GM19328 (cell line): ENCODE measurements at regions not wholly inside any gene's neighbourhood (a gene's known extent, or its start where the extent isn't known, plus 50 kb on each side); places are given as distances from the start of the nearest gene placed in this dataset.
"Not testable (repeated sequence)": the region's sequence is repeated elsewhere in the genome, so short reads cannot be mapped to it uniquely, and the experiment has no call there.

Experiments used
- ATAC-seq: cut with Tn5 transposase; IDR thresholded peaks from one replicate; pipeline ENCODE4 v1.9.1; 2021; ENCODE audit warnings: mild to moderate bottlenecking, moderate library complexity; ENCODE audit not compliant: unreplicated experiment

DNA sequence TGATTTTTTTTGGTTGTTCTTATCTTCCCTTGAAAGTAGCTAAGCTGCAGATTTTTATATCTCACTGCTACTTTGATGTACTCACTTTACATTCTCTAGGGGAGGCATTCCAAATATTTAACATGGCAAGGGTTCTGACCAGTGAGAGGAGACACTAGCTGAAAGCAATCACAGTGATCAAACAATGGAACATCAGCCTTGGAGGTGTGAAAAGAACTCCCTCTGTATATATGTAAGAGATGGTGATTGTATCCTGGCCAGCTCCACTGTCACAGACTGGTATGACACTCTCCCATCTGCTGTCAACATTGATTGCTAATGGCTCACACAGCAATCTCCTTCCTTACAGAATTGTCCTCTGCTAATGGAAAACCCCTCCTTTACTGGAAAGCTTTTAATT is 291.7 kb upstream of the CDH19 start:
- ATAC-seq: no peak

DNA sequence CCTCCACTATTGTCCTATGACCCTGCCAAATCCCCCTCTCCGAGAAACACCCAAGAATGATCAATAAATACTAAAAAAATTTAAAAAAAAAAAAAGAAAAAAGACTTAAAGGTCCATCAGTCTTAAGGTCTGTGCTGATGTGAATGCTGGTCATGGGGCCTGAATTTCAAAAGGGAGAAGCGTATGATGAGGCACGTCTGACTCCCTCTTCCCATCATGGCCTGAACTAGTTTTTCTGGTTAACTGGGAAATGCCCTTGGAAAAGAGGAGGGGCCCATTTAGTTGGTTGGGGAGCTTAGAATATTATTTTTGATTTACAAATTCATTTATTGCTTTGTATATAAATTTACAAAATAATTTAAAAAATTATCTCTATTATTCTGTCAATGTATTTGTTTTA is 291.0 kb upstream of the CDH19 start:
- ATAC-seq: no peak

DNA sequence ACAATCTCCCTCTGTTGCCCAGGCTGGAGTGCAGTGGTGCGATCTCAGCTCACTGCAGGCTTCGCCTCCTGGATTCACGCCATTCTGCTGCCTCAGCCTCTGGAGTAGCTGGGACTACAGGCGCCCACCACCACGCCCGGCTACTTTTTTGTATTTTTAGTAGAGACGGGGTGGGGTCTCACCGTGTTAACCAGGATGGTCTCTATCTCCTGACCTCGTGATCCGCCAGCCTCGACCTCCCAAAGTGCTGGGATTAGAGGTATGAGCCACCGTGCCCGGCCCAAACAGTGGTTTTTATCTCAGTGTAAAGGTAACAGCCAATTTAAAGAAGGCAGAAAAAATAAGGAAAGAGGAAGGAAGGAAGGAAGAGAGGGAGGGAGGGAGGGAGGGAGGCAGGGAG is 288.5 kb upstream of the CDH19 start:
- not testable (repeated sequence) for ATAC-seq

DNA sequence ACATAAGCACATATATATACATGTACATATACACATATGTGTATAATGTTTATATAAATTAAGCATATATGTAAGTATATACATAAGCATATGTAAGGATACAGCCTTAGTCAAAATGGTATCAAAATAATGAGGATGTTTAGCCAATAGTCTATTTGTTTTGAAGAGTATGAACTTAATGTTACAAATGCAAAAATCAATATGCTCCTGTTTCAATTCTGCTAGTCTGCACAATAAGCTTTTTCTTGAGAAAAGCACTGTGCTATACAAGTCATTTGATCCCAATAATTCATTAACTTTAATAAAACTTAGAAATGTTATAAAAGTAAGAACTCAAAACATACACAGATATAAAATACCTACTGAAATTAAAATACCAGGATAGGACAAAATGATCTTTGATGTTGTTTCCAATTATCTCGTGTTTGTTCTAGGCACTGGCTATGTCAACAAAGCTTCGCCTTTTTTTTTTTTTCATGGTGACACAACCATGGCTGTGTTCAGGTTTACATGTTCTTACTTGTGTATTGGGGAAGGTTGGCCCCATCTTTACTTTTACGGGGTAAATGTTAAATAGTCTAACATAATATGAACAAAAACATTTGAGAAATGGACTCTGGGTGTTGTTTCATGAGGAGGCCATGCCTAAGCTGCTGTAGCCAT is 271.1 kb upstream of the CDH19 start:
- ATAC-seq: no peak

DNA sequence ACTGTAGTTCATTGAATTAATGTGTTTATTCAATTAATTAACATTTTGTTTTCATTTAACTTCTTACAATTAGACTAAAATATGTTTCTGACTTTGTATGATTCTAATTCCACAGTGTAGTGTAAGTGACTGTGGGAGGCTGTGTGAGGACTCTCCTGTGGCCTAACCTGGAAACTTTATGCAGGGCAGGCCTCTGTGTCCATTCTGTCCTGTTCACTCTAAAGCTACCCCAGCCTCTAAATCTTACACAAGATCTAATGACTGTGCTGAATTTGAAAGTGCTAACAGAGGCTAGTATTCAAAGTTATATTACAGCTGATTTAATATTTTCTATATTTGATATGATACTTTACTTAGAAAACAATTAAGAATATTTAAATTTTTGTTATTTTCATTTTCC is 270.5 kb upstream of the CDH19 start:
- ATAC-seq: no peak

DNA sequence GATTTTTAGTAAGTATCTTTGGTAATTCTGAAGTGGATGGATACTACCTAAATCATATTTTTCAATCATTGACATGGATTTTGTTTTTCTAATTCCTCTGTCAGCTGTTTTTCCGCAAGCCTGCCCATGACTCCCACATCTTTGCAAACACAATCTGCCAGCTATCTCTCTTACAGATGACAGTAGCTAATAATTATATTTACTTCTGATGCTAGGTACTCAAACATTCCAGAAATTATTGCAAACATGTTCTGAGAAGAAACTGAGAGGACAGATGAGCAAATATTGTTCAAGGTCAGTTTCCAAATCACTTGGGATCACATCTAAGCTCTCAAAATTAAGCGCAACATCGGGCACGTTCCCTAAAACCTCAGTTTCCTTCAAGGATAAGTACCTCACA is 270.0 kb upstream of the CDH19 start:
- no peak for ATAC-seq

DNA sequence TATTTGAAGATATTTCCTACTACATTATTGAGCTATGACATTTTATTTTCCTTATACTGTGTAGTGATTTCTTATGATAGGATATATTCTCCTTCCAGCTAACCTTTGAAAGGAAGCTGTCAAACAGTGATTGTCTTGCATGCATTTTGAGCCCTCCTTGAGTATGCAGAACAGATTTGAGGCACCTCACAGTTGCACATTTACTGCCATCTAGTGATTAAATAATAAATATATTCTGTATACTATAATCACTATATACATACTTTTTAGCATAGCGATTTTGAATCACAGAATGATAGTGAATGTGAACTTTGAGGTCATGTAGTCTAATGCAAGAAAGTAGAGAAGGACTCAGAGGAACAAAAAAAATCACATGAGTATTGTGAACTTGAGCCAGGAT is 268.4 kb upstream of the CDH19 start:
- no peak for ATAC-seq

DNA sequence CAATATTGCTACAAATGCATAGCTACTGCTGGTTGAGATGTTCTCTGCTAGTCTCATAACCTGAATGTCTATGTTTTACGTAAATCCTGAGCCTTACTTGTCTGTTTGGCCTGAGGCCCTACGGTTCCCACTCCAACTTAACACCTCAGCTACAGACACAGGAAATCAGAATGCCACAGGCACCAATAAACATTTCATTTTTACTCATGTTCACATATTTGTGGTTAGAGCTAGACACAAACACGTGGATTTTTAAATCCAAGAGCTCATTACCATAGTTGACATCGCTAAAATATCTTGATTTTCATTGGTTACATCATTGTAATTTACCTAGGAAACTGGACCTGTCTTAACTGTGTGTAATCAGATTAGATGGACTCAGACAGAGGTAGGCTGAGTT is 263.8 kb upstream of the CDH19 start:
- ATAC-seq: no peak

DNA sequence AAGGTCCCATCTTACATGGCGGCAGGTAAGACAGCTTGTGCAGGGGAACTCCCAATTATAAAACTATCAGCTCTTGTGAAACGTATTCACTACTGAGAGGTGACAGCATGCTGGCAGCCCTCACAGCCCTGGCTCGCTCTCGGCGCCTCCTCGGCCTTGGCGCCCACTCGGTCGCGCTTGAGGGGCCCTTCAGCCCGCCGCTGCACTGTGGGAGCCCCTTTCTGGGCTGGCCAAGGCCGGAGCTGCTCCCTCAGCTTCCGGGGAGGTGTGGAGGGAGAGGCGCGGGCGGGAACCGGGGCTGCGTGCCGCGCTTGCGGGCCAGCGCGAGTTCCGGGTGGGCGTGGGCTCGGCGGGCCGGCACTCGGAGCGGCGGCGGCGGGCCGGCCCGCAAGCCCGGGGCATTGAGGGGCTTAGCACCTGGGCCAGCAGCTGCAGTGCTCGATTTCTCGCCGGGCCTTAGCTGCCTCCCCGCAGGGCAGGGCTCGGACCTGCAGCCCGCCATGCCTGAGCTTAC is 262.6 kb upstream of the CDH19 start:
- not testable (repeated sequence) for ATAC-seq

DNA sequence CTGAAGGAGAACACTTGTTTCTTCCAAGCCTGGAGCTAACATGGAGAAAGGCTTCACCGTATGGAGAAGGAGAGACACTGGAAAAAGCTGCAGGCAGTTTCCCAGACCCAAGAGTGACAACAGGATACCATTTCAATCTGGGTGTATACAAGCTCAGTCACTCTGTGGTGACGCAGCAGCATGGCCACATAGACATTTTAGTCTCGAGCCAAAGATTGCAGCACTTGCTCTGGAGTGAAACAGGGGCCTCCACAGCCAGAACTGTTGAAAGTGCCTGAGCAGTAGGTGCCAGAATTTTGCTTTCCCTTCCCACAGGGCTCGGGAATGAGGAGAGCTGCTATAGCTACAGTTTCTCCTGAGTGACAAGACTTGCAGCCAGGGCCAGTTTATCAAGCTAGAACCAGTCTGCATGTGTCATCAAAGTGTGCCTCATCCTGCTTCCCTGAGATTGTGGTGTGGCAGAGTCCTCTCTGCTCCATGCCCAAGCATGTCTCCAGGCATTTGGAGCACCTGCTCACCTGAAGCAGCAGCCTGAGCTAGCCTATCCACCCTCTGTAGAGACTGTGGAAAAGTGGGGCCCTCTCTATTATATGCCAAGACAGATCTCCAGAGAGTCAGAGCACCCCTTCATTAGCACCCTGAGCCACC is 234.6 kb upstream of the CDH19 start:
- ATAC-seq: no peak

DNA sequence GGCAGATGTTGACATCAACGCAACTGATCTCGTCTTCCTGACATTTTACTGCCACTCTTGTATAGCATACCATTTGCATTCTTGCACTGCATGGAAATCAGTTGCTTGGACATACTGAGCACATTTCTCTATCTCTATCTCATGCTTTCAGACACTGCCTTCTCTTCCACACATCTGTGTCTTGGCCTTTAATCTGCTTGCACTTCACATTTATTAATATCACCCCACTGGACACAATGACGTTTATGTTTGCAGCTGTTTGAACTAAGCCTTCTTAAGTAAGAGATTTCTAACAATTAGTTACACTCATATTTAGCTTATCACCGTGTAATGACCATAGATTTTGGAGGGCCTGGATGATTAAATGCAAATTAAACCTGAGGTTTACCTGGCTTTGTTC is 229.8 kb upstream of the CDH19 start:
- ATAC-seq: no peak

DNA sequence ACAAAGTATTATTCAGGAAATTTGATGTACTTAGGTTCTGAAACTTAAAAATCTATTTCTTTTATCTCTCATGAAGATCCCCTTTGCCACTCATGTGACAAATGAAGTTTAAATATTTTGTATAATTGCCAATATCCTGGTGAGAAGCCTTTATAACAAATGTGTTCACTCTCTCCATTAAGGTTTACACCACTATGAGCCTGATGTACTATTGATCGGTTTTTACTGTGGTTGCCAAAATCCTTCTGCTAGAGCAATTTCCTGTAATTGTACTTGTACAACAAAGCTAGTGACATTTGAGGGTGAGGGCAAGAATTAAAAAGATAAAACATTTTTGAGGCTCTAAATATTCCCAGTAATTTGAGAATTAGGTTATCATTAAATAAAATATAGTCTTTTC is 222.3 kb upstream of the CDH19 start:
- no peak for ATAC-seq

DNA sequence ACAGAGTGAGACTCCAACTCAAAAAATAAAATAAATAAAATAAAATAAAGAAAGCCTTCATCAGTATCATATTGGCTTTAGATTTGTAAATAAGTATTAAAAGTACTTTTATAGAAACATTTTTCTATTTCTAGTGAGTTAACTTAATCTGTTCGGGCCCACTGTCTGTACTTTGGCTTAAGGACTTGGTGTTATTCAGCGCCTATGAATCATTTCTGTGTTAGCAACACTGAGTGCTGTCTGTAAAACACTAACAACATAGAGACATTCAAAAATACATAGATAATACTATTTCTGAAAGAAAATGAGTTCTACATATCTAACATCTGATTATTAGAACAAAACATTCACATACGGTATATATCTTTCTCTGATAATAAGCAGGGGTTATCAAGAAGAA is 221.5 kb upstream of the CDH19 start:
- ATAC-seq: no peak

DNA sequence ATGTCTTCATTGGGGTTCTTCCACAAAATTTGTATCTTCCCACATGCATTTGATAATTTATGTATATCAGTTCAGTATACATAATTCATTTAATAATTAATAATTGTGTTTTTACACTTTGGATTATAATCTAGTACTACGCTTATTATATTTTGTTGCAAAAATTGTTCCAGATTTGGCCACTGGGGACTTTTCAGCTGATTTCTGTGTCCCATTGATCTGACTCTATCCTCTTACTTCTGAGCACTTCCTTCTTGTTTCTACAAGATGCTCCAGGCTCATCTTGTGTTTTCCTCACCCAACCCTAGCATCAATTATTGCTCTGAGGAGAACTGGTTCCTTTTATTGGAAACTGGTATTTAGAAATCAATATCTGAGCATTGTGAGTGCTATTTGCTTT is 215.3 kb upstream of the CDH19 start:
- no peak for ATAC-seq

DNA sequence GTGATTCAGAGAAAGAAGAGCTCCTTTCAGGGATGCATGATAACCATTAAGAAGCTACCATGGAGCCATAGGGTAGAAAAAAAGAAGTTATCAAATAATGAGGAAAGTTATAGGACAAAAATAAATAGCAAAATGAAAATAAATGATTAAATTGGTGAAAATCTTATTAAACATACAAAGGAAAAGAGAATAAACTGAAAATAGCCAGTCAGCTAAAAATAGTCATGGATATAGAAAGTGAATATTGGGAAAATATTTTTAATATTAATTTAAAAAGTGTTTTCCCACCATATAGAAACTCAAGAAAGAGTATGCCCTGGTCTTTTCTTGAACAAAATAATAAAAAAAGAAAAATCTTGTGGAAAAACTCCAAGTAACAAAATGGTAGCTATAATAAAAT is 209.2 kb upstream of the CDH19 start:
- ATAC-seq: no peak

DNA sequence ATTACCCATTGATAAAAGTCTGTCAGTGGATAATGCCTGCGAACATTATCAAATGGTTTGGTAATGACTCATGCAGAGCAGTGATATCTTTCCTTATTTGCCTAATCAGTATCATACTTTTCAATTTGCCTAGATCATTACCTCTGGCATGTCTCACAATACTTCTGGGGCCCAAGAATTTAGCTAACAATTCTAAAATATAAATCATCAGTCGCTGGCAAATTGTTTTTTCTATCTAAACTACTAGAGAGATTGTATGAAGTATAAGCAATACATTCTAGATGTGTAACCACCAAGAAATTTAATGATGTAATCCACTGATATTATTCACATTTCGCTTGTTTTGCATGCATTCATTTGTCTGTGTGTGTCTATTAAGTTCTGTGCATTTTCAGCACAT is 191.2 kb upstream of the CDH19 start:
- no peak for ATAC-seq

DNA sequence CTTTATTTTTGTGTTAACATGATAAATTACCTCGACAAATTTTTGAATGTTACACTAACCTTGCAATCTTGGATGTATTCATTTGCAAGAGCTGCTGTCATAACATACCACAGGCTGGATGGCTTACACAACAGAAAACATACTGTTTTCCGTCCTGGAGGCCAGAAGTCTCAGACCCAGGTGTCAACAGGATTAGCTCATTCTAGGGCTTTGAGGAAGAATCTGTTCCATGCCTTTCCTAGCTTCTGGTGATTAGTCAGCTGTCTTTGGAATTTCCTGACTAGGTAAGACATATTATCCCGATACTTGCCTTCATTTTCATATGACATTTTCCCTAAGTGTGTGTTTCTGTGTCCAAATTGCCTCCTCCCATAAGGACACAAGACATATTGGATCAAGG is 188.6 kb upstream of the CDH19 start:
- ATAC-seq: no peak

DNA sequence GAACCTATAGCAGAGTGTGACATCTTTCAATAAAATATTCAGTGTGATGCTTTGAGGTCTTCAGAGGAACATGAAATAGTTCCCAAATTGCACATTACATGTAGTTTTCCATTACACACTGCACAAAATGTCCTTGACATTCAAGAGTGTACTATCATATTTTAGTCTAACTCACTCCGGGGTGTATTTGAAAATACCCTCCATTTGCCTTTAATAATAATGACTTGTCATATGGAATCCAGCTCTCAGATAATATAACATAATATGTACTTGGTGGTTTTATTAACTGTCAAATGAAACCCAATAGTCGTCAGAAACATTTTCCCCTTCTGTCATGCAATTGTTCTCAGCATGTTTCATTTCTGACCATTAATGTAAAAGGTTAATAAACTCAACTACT is 176.7 kb upstream of the CDH19 start:
- ATAC-seq: no peak

DNA sequence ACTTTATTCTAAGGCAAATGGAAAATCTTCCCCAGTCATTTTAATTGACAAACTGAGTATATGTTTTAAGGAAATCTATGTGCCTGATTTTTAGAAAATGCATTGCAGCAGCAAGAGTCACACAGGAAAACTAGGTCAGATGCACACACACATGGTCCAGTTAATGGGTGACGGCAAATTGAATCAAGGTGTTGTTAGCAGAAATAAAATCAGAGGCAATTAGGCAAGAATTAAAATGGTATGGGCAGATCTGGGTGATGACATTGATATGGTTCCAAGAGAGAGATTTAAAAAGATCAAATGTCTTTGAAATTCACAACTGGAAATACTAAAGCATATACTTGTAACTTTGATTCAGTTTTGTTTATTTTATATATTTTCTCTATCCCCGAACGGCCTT is 174.2 kb upstream of the CDH19 start:
- no peak for ATAC-seq

DNA sequence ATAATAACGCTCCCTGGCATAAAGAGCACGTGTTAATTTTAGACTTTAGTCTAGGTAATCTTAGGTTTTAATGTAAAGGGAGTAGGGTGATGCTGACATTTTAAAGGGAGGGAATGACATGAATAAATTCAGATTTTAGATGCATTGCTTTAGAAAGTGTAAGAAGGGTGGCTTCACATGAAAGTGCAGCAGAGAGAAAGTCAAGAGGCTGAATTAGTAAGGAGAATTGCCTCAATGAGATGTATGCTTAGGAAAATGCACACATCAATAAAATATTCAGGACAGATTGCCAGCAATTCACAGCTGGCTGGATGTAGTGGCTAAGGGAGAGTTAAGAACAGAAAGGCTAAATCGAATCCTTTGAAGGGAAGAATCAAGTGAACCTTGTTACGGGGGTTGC is 165.5 kb upstream of the CDH19 start:
- no peak for ATAC-seq

DNA sequence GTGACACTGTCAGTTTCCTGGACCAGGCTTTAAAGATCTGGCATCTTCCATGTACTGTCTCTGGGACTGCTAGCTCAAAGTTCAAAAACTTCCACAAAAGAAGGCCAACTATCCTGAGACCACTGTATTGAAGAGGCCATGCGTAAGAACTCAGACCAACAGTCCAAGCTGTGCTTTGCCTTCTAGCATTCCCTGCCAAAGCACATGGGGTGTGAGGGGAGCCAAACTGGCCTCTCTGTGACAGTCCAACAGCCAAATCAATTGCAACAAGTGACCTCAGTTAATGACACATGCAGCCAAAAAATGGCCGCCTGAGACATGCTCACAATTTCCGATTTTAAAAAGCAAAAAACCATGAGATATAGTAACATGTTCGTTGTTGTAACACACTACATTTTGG is 160.3 kb upstream of the CDH19 start:
- ATAC-seq: no peak

DNA sequence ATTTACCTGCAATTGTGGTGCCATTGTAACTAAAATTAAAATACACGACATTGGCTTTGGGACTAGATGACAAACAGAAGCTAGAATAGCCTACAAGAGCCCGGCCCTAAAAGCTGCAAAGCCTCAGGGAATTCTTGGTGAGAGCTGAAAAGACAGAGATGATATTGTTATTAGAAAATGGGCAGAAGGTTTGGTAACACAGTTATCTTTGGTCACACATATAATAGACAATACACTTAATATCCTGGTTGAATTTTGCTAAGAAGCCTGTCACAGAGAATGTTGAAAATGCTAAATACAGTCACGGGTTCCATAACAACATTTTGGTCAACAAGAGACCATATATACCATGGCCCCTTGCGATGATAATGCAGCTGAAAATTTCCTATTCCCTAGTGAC is 157.3 kb upstream of the CDH19 start:
- ATAC-seq: no peak

DNA sequence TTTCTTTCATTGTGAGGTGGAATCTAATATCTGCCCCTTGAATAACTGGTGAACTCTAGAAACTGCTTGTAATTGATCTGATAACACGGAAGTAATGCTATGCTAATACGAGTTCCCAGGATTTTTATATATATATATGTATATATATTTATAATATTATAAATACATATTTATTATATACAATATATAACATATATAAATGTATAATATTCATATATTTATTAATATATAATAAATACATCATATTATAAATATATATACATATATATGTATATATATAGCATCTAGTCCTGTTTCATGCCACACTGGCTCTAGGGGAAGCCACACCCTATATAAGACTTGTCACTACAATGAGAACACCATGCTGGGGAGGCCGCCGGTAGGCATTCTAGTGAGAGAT is 156.7 kb upstream of the CDH19 start:
- ATAC-seq: no peak
